SH-SY5Y (cell line): ENCODE measurements at regions not wholly inside any gene's neighbourhood (a gene's known extent, or its start where the extent isn't known, plus 50 kb on each side); places are given as distances from the start of the nearest gene placed in this dataset.

Experiments
- GATA2 ChIP-seq: IDR thresholded peaks from 2 replicates; pipeline ENCODE4 v1.6.1; 2011; ENCODE audit warnings: mild to moderate bottlenecking, low read depth, low read length
- GATA3 ChIP-seq: IDR thresholded peaks from 2 replicates; pipeline ENCODE4 v1.6.1; 2011; ENCODE audit warnings: low read depth, mild to moderate bottlenecking, low read length, moderate library complexity

DNA sequence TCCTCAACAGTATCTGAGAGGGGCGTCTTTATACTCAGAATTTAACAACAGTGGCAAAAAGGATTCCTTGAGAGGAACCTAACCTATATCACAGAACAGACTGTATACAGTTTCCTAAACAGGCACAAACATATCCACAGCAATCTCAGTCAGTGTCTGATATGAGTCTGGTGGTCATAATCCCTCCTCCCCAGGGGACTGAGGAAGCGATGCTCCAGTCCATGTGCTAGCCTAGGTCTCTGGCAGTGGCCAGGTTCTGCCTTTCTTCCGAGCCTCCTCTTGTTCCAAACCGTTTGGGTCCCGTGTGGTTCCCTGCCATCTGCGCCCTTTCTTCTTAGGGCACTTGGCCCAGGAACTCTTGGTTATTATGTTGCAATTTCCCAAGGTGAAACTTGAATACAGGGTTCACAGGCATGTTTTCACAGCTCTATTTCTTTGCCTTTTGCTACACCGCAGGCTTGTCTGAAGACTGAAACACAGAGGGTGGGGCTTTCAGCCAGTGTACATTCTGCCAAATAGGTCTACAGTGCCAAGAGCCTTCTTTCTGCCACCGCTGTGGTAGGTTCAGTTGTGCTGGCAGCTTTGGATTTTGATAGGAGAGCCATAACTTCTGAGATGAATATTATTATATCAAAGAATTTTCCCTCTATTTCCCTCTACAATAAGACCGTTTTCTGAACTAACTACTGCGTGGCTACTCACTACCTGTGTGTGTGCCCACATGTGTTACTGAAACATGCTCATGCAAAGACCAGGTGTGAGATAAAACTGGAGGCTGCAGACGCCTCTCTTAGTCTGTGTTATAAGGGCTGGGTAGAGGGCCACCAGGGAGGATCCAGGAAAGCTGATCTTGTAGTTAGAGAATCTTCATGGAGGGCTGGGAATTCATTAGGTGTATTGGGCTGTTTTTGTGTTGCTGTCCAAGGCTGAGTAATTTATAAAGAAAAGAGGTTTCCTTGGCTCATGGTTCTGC is 75.0 kb upstream of the HAAO start:
- TF ChIP-seq GATA2 (no peak), GATA3 (no peak)
